GM19025 (cell line): ENCODE measurements at regions not wholly inside any gene's neighbourhood (a gene's known extent, or its start where the extent isn't known, plus 50 kb on each side); places are given as distances from the start of the nearest gene placed in this dataset.
"Not testable (repeated sequence)": the region's sequence is repeated elsewhere in the genome, so short reads cannot be mapped to it uniquely, and the experiment has no call there.

Experiments
- ATAC-seq: cut with Tn5 transposase; IDR thresholded peaks from one replicate; pipeline ENCODE4 v1.9.1; 2021; ENCODE audit warnings: mild to moderate bottlenecking, low read depth, moderate library complexity; ENCODE audit not compliant: unreplicated experiment

GRCh38 chr9:30579810-30580209, 1804.6 kb upstream of the ACO1 start:
- ATAC-seq: no peak

GRCh38 chr9:30582240-30582639, 1802.2 kb upstream of the ACO1 start:
- ATAC-seq: no peak

- ATAC-seq: no peak
These were observed 1799.9 kb upstream of the ACO1 start for GRCh38 chr9:30584559-30584958.

- ATAC-seq: no peak
These were observed 1793.0 kb upstream of the ACO1 start for GRCh38 chr9:30591461-30591860.

- ATAC-seq: no peak
These were observed 1786.8 kb upstream of the ACO1 start for GRCh38 chr9:30597608-30598007.

- no peak for ATAC-seq
These were observed 1778.5 kb upstream of the ACO1 start for GRCh38 chr9:30605936-30606335.

GRCh38 chr9:30609713-30610112, 1774.7 kb upstream of the ACO1 start:
- ATAC-seq: no peak

GRCh38 chr9:30616782-30617181, 1767.7 kb upstream of the ACO1 start:
- ATAC-seq: not testable (repeated sequence)

- no peak for ATAC-seq
These were observed 1761.9 kb upstream of the ACO1 start for GRCh38 chr9:30622561-30622960.

GRCh38 chr9:30628915-30629567, 1755.4 kb upstream of the ACO1 start:
- no peak for ATAC-seq

GRCh38 chr9:30630459-30630858, 1754.0 kb upstream of the ACO1 start:
- no peak for ATAC-seq

- not testable (repeated sequence) for ATAC-seq
These were observed 1737.8 kb upstream of the ACO1 start for GRCh38 chr9:30646639-30647038.

- no peak for ATAC-seq
These were observed 1722.5 kb upstream of the ACO1 start for GRCh38 chr9:30661925-30662324.

- ATAC-seq: no peak
These were observed 1713.5 kb upstream of the ACO1 start for GRCh38 chr9:30670805-30671562.

- no peak for ATAC-seq
These were observed 1711.3 kb upstream of the ACO1 start for GRCh38 chr9:30673132-30673531.

- ATAC-seq: no peak
These were observed 1707.8 kb upstream of the ACO1 start for GRCh38 chr9:30676651-30677050.

GRCh38 chr9:30677221-30677620, 1707.2 kb upstream of the ACO1 start:
- ATAC-seq: no peak

GRCh38 chr9:30688801-30689200, 1695.6 kb upstream of the ACO1 start:
- no peak for ATAC-seq

GRCh38 chr9:30697958-30698357, 1686.5 kb upstream of the ACO1 start:
- no peak for ATAC-seq

GRCh38 chr9:30711591-30711990, 1672.9 kb upstream of the ACO1 start:
- ATAC-seq: no peak

- no peak for ATAC-seq
These were observed 1671.2 kb upstream of the ACO1 start for GRCh38 chr9:30713243-30713642.

GRCh38 chr9:30714389-30714788, 1670.1 kb upstream of the ACO1 start:
- ATAC-seq: no peak
